Panc1 (cell line): ENCODE measurements at regions not wholly inside any gene's neighbourhood (a gene's known extent, or its start where the extent isn't known, plus 50 kb on each side); places are given as distances from the start of the nearest gene placed in this dataset.

Experiments
- ATAC-seq: fragments of 200-7000 bp; cut with Tn5 transposase; 2 replicates; pipeline ENCODE4 v1.9.1; 2020; ENCODE audit warnings: mild to moderate bottlenecking, moderate library complexity
- BruUV-seq: library from RNA; stranded (reverse); fragments of 400-500 nt; replicated peaks from 2 replicates; lab custom pipeline; 2021; lab: Mats Ljungman, UMichigan
- CTCF ChIA-PET: fragments of 300-600 bp; sonication (Branson Sonifier 250); formaldehyde crosslinking; loops from one replicate; lab custom pipeline; 2022; ENCODE audit warnings: antibody characterized with exemption; lab: Charles Lee
- POLR2A ChIA-PET: fragments of 300-600 bp; sonication (Branson Sonifier 250); formaldehyde crosslinking; loops from one replicate; lab custom pipeline; 2022; ENCODE audit warnings: antibody characterized with exemption; lab: Charles Lee
- DNase-seq: peaks from one replicate; pipeline ENCODE4 v3.0.0-alpha.2; 2010; ENCODE audit warnings: low read depth, low spot score
- H3K27ac ChIP-seq: 2 replicates; pipeline ENCODE4 v1.5.1; 2011; ENCODE audit warnings: mild to moderate bottlenecking, low read length, inconsistent platforms
- H3K27me3 ChIP-seq: fragments of 200-500 bp; sonication (Bioruptor generic); 2 replicates; pipeline ENCODE4 v1.6.0; 2014; ENCODE audit warnings: low read length, inconsistent platforms; ENCODE audit not compliant: control insufficient read depth, insufficient read depth
- H3K36me3 ChIP-seq: fragments of 200-500 bp; sonication (Bioruptor generic); 2 replicates; pipeline ENCODE4 v1.5.1; 2014; ENCODE audit warnings: inconsistent platforms, mild to moderate bottlenecking, low read length, moderate library complexity; ENCODE audit not compliant: control insufficient read depth, insufficient read depth
- H3K4me1 ChIP-seq: 2 replicates; pipeline ENCODE4 v1.5.1; 2011; ENCODE audit warnings: inconsistent platforms, mild to moderate bottlenecking, low read length, moderate library complexity; ENCODE audit not compliant: control insufficient read depth, insufficient read depth
- H3K4me3 ChIP-seq, 2 experiments: 2 replicates each; pipeline ENCODE4 v1.5.1; 2011 to 2012; ENCODE audit warnings: low read depth in 2 of 2, low read length in 2 of 2, mild to moderate bottlenecking in 2 of 2, inconsistent platforms in 1 of 2, moderate library complexity in 1 of 2
- H3K9me3 ChIP-seq: fragments of 200-500 bp; sonication (Bioruptor generic); 2 replicates; pipeline ENCODE4 v1.5.1; 2014; ENCODE audit warnings: low read depth, mild to moderate bottlenecking, inconsistent platforms, low read length, moderate library complexity; ENCODE audit not compliant: control insufficient read depth, insufficient read depth
- POLR2AphosphoS5 ChIP-seq: IDR thresholded peaks from 2 replicates; pipeline ENCODE4 v1.6.1; 2012; ENCODE audit warnings: mild to moderate bottlenecking, low read depth, low read length, moderate library complexity
- SIN3A ChIP-seq: IDR thresholded peaks from 2 replicates; pipeline ENCODE4 v1.6.1; 2012; ENCODE audit warnings: low read depth, mild to moderate bottlenecking, low read length, moderate library complexity, borderline replicate concordance; ENCODE audit not compliant: insufficient read depth
- TCF7L2 ChIP-seq: IDR thresholded peaks from 2 replicates; pipeline ENCODE4 v1.6.1; 2011; ENCODE audit warnings: mild to moderate bottlenecking, low read depth, low read length, inconsistent platforms
- in situ Hi-C: cut with HindIII; loops from 2 replicates; pipeline ENCODE4 v1.10.0; 2016; ENCODE audit warnings: low sequenced_read_pairs, low pct_unique_long_range_greater_than_20kb
- intact Hi-C: fragments of 100-400 bp; cut with micrococcal nuclease; formaldehyde crosslinking; loops from one replicate; pipeline ENCODE4 v1.10.0; 2022; ENCODE audit not compliant: unreplicated experiment
- TF ChIP-seq, protein P1 (sequence below): fragments of 450-650 bp; IDR thresholded peaks from 2 replicates; pipeline ENCODE4 v1.5.1; 2017; ENCODE audit warnings: mild to moderate bottlenecking
- TF ChIP-seq, protein P2 (sequence below), 2 experiments: IDR thresholded peaks; 2 replicates each; pipeline ENCODE4 v1.6.1; 2011 to 2012; ENCODE audit warnings: low read depth in 2 of 2, control low read depth in 1 of 2, low read length in 1 of 2, mild to moderate bottlenecking in 1 of 2, moderate library complexity in 1 of 2; ENCODE audit not compliant: insufficient read depth in 1 of 2

- ATAC-seq (no peak), DNase-seq (no peak)
- no peaks in the 10 kb centered on the region for H3K36me3 ChIP-seq
- POLR2A ChIA-PET = no interaction called here
- CTCF ChIA-PET = interaction anchor here (0.6 kb wide), 1 partner anchor 59 kb away, joined by 3 read pairs; no protein-coding TSS in a partner anchor
- BruUV-seq = no TSS peak
- TF ChIP-seq SIN3A = no peak
- TF ChIP-seq, protein P1, sequence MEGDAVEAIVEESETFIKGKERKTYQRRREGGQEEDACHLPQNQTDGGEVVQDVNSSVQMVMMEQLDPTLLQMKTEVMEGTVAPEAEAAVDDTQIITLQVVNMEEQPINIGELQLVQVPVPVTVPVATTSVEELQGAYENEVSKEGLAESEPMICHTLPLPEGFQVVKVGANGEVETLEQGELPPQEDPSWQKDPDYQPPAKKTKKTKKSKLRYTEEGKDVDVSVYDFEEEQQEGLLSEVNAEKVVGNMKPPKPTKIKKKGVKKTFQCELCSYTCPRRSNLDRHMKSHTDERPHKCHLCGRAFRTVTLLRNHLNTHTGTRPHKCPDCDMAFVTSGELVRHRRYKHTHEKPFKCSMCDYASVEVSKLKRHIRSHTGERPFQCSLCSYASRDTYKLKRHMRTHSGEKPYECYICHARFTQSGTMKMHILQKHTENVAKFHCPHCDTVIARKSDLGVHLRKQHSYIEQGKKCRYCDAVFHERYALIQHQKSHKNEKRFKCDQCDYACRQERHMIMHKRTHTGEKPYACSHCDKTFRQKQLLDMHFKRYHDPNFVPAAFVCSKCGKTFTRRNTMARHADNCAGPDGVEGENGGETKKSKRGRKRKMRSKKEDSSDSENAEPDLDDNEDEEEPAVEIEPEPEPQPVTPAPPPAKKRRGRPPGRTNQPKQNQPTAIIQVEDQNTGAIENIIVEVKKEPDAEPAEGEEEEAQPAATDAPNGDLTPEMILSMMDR = no peak
- TF ChIP-seq, protein P2, sequence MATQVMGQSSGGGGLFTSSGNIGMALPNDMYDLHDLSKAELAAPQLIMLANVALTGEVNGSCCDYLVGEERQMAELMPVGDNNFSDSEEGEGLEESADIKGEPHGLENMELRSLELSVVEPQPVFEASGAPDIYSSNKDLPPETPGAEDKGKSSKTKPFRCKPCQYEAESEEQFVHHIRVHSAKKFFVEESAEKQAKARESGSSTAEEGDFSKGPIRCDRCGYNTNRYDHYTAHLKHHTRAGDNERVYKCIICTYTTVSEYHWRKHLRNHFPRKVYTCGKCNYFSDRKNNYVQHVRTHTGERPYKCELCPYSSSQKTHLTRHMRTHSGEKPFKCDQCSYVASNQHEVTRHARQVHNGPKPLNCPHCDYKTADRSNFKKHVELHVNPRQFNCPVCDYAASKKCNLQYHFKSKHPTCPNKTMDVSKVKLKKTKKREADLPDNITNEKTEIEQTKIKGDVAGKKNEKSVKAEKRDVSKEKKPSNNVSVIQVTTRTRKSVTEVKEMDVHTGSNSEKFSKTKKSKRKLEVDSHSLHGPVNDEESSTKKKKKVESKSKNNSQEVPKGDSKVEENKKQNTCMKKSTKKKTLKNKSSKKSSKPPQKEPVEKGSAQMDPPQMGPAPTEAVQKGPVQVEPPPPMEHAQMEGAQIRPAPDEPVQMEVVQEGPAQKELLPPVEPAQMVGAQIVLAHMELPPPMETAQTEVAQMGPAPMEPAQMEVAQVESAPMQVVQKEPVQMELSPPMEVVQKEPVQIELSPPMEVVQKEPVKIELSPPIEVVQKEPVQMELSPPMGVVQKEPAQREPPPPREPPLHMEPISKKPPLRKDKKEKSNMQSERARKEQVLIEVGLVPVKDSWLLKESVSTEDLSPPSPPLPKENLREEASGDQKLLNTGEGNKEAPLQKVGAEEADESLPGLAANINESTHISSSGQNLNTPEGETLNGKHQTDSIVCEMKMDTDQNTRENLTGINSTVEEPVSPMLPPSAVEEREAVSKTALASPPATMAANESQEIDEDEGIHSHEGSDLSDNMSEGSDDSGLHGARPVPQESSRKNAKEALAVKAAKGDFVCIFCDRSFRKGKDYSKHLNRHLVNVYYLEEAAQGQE (IDR thresholded peaks at IDR 0.05; ENCODE audit: insufficient read depth in 1 of 2, low read depth in 2 of 2, low read length in 1 of 2) = no peak
- intact Hi-C loops (no loop called here), in situ Hi-C loops (no loop called here)
- H3K27ac ChIP-seq = no peak overlapping the region
- H3K27me3 ChIP-seq = no peaks in the 10 kb centered on the region
- H3K4me3 ChIP-seq = no peak overlapping the region
- H3K4me1 ChIP-seq = no peaks in the 10 kb centered on the region
- H3K9me3 ChIP-seq = no peaks in the 10 kb centered on the region; the same call in 1 of the 2 replicates
Observed at GRCh38 chr3:117272876-117273523, 563.4 kb downstream of the TUSC7 start.

- intact Hi-C loops (no loop called here), in situ Hi-C loops (no loop called here)
- Histone ChIP-seq H3K27me3 (no peaks in the 10 kb centered on the region), H3K27ac (no peak overlapping the region), H3K36me3 (no peaks in the 10 kb centered on the region), H3K9me3 (no peaks in the 10 kb centered on the region), H3K4me1 (no peaks in the 10 kb centered on the region), H3K4me3 (no peak overlapping the region)
- ChIA-PET CTCF (no interaction called here), POLR2A (interaction anchor here (0.6 kb wide), 3 partner anchors 344 to 1647 kb away, joined by 3 to 10 read pairs (median 5); no protein-coding TSS in a partner anchor)
- no TSS peak for BruUV-seq
- DNase-seq (no peak), ATAC-seq (no peak)
- no peak for TF ChIP-seq SIN3A
- no peak for TF ChIP-seq TCF7L2
- TF ChIP-seq, protein P1 = no peak
- TF ChIP-seq, protein P2 (IDR thresholded peaks at IDR 0.05; ENCODE audit: insufficient read depth in 1 of 2, low read depth in 2 of 2, low read length in 1 of 2) = no peak
- TF ChIP-seq POLR2AphosphoS5 = no peak
Observed at GRCh38 chr3:117277816-117278215, 568.2 kb downstream of the TUSC7 start.
